Neuronal stem cell (in vitro differentiated cells): ENCODE measurements at regions not wholly inside any gene's neighbourhood (a gene's known extent, or its start where the extent isn't known, plus 50 kb on each side); places are given as distances from the start of the nearest gene placed in this dataset.

ENCODE experiments used
- DNase-seq: peaks from one replicate; pipeline ENCODE4 v3.0.0-alpha.2; 2013; ENCODE audit warnings: low spot score
- H2AFZ ChIP-seq: one replicate; pipeline ENCODE4 v1.6.1; 2013; ENCODE audit warnings: mild to moderate bottlenecking, low read length, inconsistent platforms
- H2AK5ac ChIP-seq: 2 replicates; pipeline ENCODE4 v1.6.1; 2013; ENCODE audit warnings: low read depth, mild to moderate bottlenecking, inconsistent platforms, low read length, moderate library complexity, mixed read lengths
- H2BK120ac ChIP-seq: 2 replicates; pipeline ENCODE4 v1.6.1; 2013; ENCODE audit warnings: low read depth, mild to moderate bottlenecking, inconsistent platforms, low read length, moderate library complexity, mixed read lengths
- H2BK12ac ChIP-seq: one replicate; pipeline ENCODE4 v1.6.1; 2013; ENCODE audit warnings: low read length, inconsistent platforms
- H2BK15ac ChIP-seq: 2 replicates; pipeline ENCODE4 v1.6.1; 2013; ENCODE audit warnings: mild to moderate bottlenecking, low read length, inconsistent platforms, mixed read lengths
- H2BK5ac ChIP-seq: one replicate; pipeline ENCODE4 v1.6.1; 2013; ENCODE audit warnings: inconsistent platforms, mild to moderate bottlenecking, low read length, moderate library complexity
- H3K14ac ChIP-seq: one replicate; pipeline ENCODE4 v1.6.1; 2013; ENCODE audit warnings: low read length, inconsistent platforms
- H3K18ac ChIP-seq: 2 replicates; pipeline ENCODE4 v1.6.1; 2013; ENCODE audit warnings: low read length, inconsistent platforms
- H3K23ac ChIP-seq: 2 replicates; pipeline ENCODE4 v1.6.1; 2013; ENCODE audit warnings: low read depth, mild to moderate bottlenecking, mixed read lengths, low read length, inconsistent platforms; ENCODE audit not compliant: poor library complexity
- H3K27ac ChIP-seq: replicated peaks from 3 replicates; pipeline ENCODE4 v1.5.1; 2013; ENCODE audit warnings: low read length, inconsistent platforms
- H3K27me3 ChIP-seq, 3 experiments: 2 replicates each; pipeline ENCODE4 v1.6.1; 2013; ENCODE audit warnings: low read length in 3 of 3, mild to moderate bottlenecking in 2 of 3, inconsistent platforms in 1 of 3, low read depth in 1 of 3, mixed read lengths in 1 of 3, moderate library complexity in 1 of 3; ENCODE audit not compliant: control insufficient read depth in 3 of 3, insufficient read depth in 3 of 3
- H3K36me3 ChIP-seq, 2 donors: replicated peaks in 1 of 2; 2 replicates each; pipeline ENCODE4 v1.6.1; 2013; ENCODE audit warnings: low read length in 2 of 2; ENCODE audit not compliant: control insufficient read depth in 2 of 2, insufficient read depth in 2 of 2
- H3K4ac ChIP-seq: 2 replicates; pipeline ENCODE4 v1.6.1; 2013; ENCODE audit warnings: inconsistent platforms, mild to moderate bottlenecking, low read length, moderate library complexity
- H3K4me1 ChIP-seq, 2 donors: 1 replicate in 1 of 2; 2 replicates in 1 of 2; pipeline ENCODE4 v1.6.1; 2013; ENCODE audit warnings: low read length in 2 of 2, low read depth in 1 of 2; ENCODE audit not compliant: control insufficient read depth in 2 of 2, insufficient read depth in 1 of 2
- H3K4me2 ChIP-seq: one replicate; pipeline ENCODE4 v1.6.1; 2013; ENCODE audit warnings: mild to moderate bottlenecking, low read length, inconsistent platforms; ENCODE audit not compliant: insufficient read depth, poor library complexity, severe bottlenecking
- H3K4me3 ChIP-seq, 2 donors: 2 replicates each; pipeline ENCODE4 v1.5.1; 2013; ENCODE audit warnings: low read length in 2 of 2, mild to moderate bottlenecking in 2 of 2, inconsistent platforms in 1 of 2, moderate library complexity in 1 of 2
- H3K79me1 ChIP-seq: one replicate; pipeline ENCODE4 v1.6.1; 2013; ENCODE audit warnings: low read depth, mild to moderate bottlenecking, inconsistent platforms, low read length, moderate library complexity
- H3K9ac ChIP-seq: one replicate; pipeline ENCODE4 v1.6.1; 2013; ENCODE audit warnings: mild to moderate bottlenecking, low read depth, low read length, inconsistent platforms; ENCODE audit not compliant: poor library complexity
- H3K9me3 ChIP-seq, 2 donors: replicated peaks in 1 of 2; 2 replicates each; pipeline versions ENCODE3 to v1.6.1; 2013; ENCODE audit warnings: low read length in 2 of 2, mild to moderate bottlenecking in 2 of 2, inconsistent platforms in 1 of 2, low read depth in 1 of 2, mixed read lengths in 1 of 2, moderate library complexity in 1 of 2; ENCODE audit not compliant: control insufficient read depth in 2 of 2, insufficient read depth in 1 of 2
- H4K8ac ChIP-seq: one replicate; pipeline ENCODE4 v1.6.1; 2013; ENCODE audit warnings: low read depth, mild to moderate bottlenecking, inconsistent platforms, low read length, moderate library complexity
- H4K91ac ChIP-seq: one replicate; pipeline ENCODE4 v1.6.1; 2013; ENCODE audit warnings: low read length, low read depth, mild to moderate bottlenecking, inconsistent platforms; ENCODE audit not compliant: poor library complexity
- WGBS, 2 donors: extraction: QIAGEN DNeasy Blood & Tissue Kit; methylation state at CpG; one replicate each; pipeline ENCODE4 v1.1.7; 2013; ENCODE audit warnings: missing lambda C conversion rate in 2 of 2, mixed read lengths in 1 of 2; ENCODE audit not compliant: insufficient read length in 2 of 2, insufficient replicate concordance in 1 of 2; ENCODE audit errors: extremely low coverage in 2 of 2; 5-methylcytosine and 5-hydroxymethylcytosine counted together

- Histone ChIP-seq H3K14ac (no peak overlapping the region), H3K4ac (no peak overlapping the region), H3K79me1 (no peaks in the 10 kb centered on the region)
Observed at GRCh38 chr9:7894231-7894630, 94.7 kb upstream of the DMAC1 start.

GRCh38 chr9:7892975-7893374, 93.4 kb upstream of the DMAC1 start:
- H3K4me1 ChIP-seq, result no peaks in the 10 kb centered on the region
- WGBS, 2 donors, result no CpG with 5 or more reads among the region's 5 CpGs
- H3K9ac ChIP-seq, result no peak overlapping the region
- H2AFZ ChIP-seq, result no peak overlapping the region
- no peak overlapping the region for H2BK12ac ChIP-seq
- no peak overlapping the region for H3K4me3 ChIP-seq
- H4K91ac ChIP-seq, result no peak overlapping the region
- DNase-seq, result no peak
- no peak overlapping the region for H2AK5ac ChIP-seq
- no peaks in the 10 kb centered on the region for H3K9me3 ChIP-seq
- H3K36me3 ChIP-seq, result no peaks in the 10 kb centered on the region
- no peak overlapping the region for H4K8ac ChIP-seq
- H3K4ac ChIP-seq, result no peak overlapping the region
- H3K79me1 ChIP-seq, result no peaks in the 10 kb centered on the region
- H2BK5ac ChIP-seq, result no peak overlapping the region
- H3K27ac ChIP-seq, result no peak overlapping the region
- H3K4me2 ChIP-seq, result no peak overlapping the region
- no peak overlapping the region for H3K18ac ChIP-seq
- H3K14ac ChIP-seq, result no peak overlapping the region
- H2BK120ac ChIP-seq, result no peak overlapping the region
- H3K23ac ChIP-seq, result no peak overlapping the region
- no peak overlapping the region for H2BK15ac ChIP-seq
- H3K27me3 ChIP-seq, result no peaks in the 10 kb centered on the region

More at GRCh38 chr9:7894231-7894630, 94.7 kb upstream of the DMAC1 start:
- H2BK15ac ChIP-seq, result no peak overlapping the region
- H3K36me3 ChIP-seq, result no peaks in the 10 kb centered on the region
- H3K9me3 ChIP-seq, result no peaks in the 10 kb centered on the region
- H3K4me1 ChIP-seq, result no peaks in the 10 kb centered on the region
- H3K23ac ChIP-seq, result no peak overlapping the region
- no peak for DNase-seq
- H3K9ac ChIP-seq, result no peak overlapping the region
- H3K18ac ChIP-seq, result no peak overlapping the region
- no peak overlapping the region for H4K91ac ChIP-seq
- no peak overlapping the region for H2BK120ac ChIP-seq
- H3K4me2 ChIP-seq, result no peak overlapping the region
- H2AK5ac ChIP-seq, result no peak overlapping the region
- H2BK5ac ChIP-seq, result no peak overlapping the region
- no peak overlapping the region for H3K4me3 ChIP-seq
- H2AFZ ChIP-seq, result no peak overlapping the region
- no peaks in the 10 kb centered on the region for H3K27me3 ChIP-seq
- H3K27ac ChIP-seq, result no peak overlapping the region
- no peak overlapping the region for H2BK12ac ChIP-seq
- no peak overlapping the region for H4K8ac ChIP-seq
- no CpG with 5 or more reads among the region's 4 CpGs for WGBS, 2 donors

DNA sequence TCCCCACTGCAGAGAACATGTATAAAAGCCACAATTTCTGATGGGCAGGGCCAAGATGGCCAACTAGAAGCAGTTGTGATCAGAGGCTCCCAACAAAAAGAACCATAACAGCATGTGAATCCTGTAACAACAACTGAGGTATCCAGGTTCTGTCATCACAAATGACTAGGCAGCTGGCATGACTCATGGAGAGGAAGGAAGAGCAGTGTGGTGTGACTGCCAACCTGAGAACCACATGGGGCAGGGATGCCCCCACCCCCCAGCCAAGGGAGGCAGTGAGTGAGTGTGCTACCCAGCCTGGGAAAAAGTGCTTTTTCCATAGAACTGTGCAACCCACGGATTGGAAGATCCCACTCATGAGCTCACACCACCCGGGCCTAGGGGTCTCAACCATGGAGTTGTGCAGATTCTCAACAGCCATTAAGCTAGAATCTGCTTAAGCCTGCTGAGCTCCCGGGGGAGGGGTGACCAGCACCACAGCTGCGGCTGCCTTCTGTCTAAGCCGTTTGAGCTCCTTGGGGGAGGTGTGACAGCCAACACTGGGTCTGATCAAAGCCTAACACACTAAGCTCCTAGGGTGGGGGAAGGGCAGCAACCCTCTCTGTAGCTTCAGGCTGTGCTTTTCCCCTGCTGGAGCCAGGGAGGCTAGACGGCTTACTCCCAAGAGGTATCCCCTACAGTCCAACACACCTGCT, 80.1 kb upstream of the DMAC1 start:
- no peak overlapping the region for H3K4me2 ChIP-seq
- H2AK5ac ChIP-seq, result peak overlapping the region; percentile 77
- no peak overlapping the region for H2BK12ac ChIP-seq
- peak overlapping the region; percentile 42 for H2AFZ ChIP-seq
- no peaks in the 10 kb centered on the region for H3K79me1 ChIP-seq
- peaks cover 0 to 11% of the 10 kb centered on the region in 2 donors for H3K4me1 ChIP-seq
- H3K14ac ChIP-seq, result no peak overlapping the region
- no peak overlapping the region for H3K27ac ChIP-seq
- no peaks in the 10 kb centered on the region for H3K36me3 ChIP-seq
- H4K91ac ChIP-seq, result no peak overlapping the region
- H4K8ac ChIP-seq, result no peak overlapping the region
- H2BK120ac ChIP-seq, result no peak overlapping the region
- WGBS, 2 donors, result no CpG with 5 or more reads among the region's 6 CpGs
- no peaks in the 10 kb centered on the region for H3K27me3 ChIP-seq
- no peak overlapping the region for H3K4ac ChIP-seq
- no peak overlapping the region for H3K9ac ChIP-seq
- H2BK5ac ChIP-seq, result peak overlapping the region; percentile 77
- peaks cover 0 to 3% of the 10 kb centered on the region in 2 donors for H3K9me3 ChIP-seq
- no peak overlapping the region for H3K23ac ChIP-seq
- peak; percentile 42 for DNase-seq
- H2BK15ac ChIP-seq, result no peak overlapping the region
- H3K18ac ChIP-seq, result peak overlapping the region; percentile 93
- H3K4me3 ChIP-seq, result no peak overlapping the region

- H3K18ac ChIP-seq, result no peak overlapping the region
- no peak overlapping the region for H4K91ac ChIP-seq
- no peak for DNase-seq
- WGBS, 2 donors, result no CpG with 5 or more reads among the region's 2 CpGs
- H3K9ac ChIP-seq, result no peak overlapping the region
- H2BK5ac ChIP-seq, result no peak overlapping the region
- H3K9me3 ChIP-seq, result no peaks in the 10 kb centered on the region
- H3K23ac ChIP-seq, result no peak overlapping the region
- no peak overlapping the region for H2AFZ ChIP-seq
- H3K4me3 ChIP-seq, result no peak overlapping the region
- no peak overlapping the region for H2BK120ac ChIP-seq
- no peaks in the 10 kb centered on the region for H3K4me1 ChIP-seq
- H2AK5ac ChIP-seq, result no peak overlapping the region
- no peaks in the 10 kb centered on the region for H3K79me1 ChIP-seq
- no peak overlapping the region for H4K8ac ChIP-seq
- H3K27me3 ChIP-seq, result no peaks in the 10 kb centered on the region
- no peak overlapping the region for H3K14ac ChIP-seq
- H3K36me3 ChIP-seq, result no peaks in the 10 kb centered on the region
- no peak overlapping the region for H2BK12ac ChIP-seq
- H2BK15ac ChIP-seq, result no peak overlapping the region
- no peak overlapping the region for H3K27ac ChIP-seq
- H3K4ac ChIP-seq, result no peak overlapping the region
- H3K4me2 ChIP-seq, result no peak overlapping the region
Observed at GRCh38 chr9:7871977-7872730, 72.6 kb upstream of the DMAC1 start.
